ENCODE measurements at regions not wholly inside any gene's neighbourhood (a gene's known extent, or its start where the extent isn't known, plus 50 kb on each side); places are given as distances from the start of the nearest gene placed in this dataset.

- no peak for DNase-seq
These were observed 158.9 kb downstream of the TBXT start for GRCh38 chr6:166008441-166009369.

- no peak for DNase-seq
These were observed 160.0 kb downstream of the TBXT start for GRCh38 chr6:166007349-166008263.

GRCh38 chr6:166006900-166007301 is 160.8 kb downstream of the TBXT start:
- DNase-seq = no peak

GRCh38 chr6:166005944-166006899 is 161.4 kb downstream of the TBXT start:
- DNase-seq = no peak

- no peak for DNase-seq
These were observed 162.2 kb downstream of the TBXT start for GRCh38 chr6:166005401-166005943.

- DNase-seq = no peak
These were observed 162.8 kb downstream of the TBXT start for GRCh38 chr6:166004876-166005275.

- no peak for DNase-seq
These were observed 163.2 kb downstream of the TBXT start for GRCh38 chr6:166004471-166004870.

GRCh38 chr6:166003569-166003968 is 164.1 kb downstream of the TBXT start:
- DNase-seq = no peak

GRCh38 chr6:166001359-166001758 is 166.3 kb downstream of the TBXT start:
- DNase-seq = no peak

GRCh38 chr6:165999279-165999678 is 168.4 kb downstream of the TBXT start:
- DNase-seq = no peak

GRCh38 chr6:165998072-165998471 is 169.6 kb downstream of the TBXT start:
- no peak for DNase-seq

- DNase-seq = no peak
These were observed 176.3 kb downstream of the TBXT start for GRCh38 chr6:165991341-165991740.

- DNase-seq = no peak
These were observed 177.4 kb downstream of the TBXT start for GRCh38 chr6:165990216-165990615.

- DNase-seq = no peak
These were observed 178.7 kb downstream of the TBXT start for GRCh38 chr6:165988757-165989456.

- no peak for DNase-seq
These were observed 179.3 kb downstream of the TBXT start for GRCh38 chr6:165988302-165988756.

- DNase-seq = no peak
These were observed 180.0 kb downstream of the TBXT start for GRCh38 chr6:165987483-165988301.

- no peak for DNase-seq
These were observed 180.7 kb downstream of the TBXT start for GRCh38 chr6:165986914-165987482.

- DNase-seq = no peak
These were observed 181.2 kb downstream of the TBXT start for GRCh38 chr6:165986311-165986913.

GRCh38 chr6:165985806-165986299 is 181.8 kb downstream of the TBXT start:
- DNase-seq = no peak
